Mammary epithelial cell (primary cell): ENCODE measurements at regions not wholly inside any gene's neighbourhood (a gene's known extent, or its start where the extent isn't known, plus 50 kb on each side); places are given as distances from the start of the nearest gene placed in this dataset.

Experiments used
- EZH2 ChIP-seq: IDR thresholded peaks from 2 replicates; pipeline ENCODE4 v1.6.1; 2012; ENCODE audit warnings: low read length, inconsistent platforms, borderline replicate concordance
- TF ChIP-seq, protein P1 (sequence below), 2 donors: IDR thresholded peaks in 1 of 2; conservative IDR thresholded peaks in 1 of 2; 2 replicates each; pipeline ENCODE4 v1.5.1; 2011 to 2012; ENCODE audit warnings: inconsistent platforms in 2 of 2, low read length in 2 of 2, mild to moderate bottlenecking in 2 of 2, control low read depth in 1 of 2, low read depth in 1 of 2; ENCODE audit not compliant: insufficient read depth in 1 of 2; ENCODE audit errors: extremely low read depth in 1 of 2

DNA sequence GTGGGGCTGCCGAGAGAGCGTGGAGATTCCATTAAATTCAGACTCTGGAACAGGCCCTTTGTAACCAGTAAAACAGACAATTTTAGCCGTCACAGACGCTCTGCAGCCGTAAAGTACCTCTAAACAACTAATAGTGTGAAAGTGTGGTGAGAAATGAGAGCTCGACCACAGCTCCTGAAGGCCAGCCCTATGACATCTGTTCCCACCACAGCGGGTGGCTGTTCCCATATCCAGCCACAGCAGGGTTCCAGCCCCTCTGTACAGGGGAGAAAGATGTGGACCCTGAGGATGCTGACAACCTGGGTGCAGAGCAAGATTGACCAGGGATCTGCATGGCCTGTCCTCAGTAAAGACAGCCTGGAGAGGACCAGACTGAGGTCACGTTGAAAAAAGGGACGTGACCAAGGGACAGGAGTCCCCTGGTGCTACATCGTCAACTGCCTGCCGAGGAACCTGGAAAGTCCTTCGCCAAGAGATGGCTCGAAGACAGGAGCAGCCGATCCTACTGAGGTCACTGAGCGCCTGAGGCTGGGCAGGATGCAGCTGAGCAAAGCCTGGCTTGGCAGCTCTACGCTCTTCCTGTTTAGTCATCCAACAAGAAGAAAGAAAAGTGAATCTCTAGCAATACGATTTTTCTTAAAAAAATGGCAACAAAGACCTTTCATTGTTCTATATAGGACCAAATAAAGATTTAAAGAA is 831.7 kb downstream of the RNF144A start:
- TF ChIP-seq, protein P1, sequence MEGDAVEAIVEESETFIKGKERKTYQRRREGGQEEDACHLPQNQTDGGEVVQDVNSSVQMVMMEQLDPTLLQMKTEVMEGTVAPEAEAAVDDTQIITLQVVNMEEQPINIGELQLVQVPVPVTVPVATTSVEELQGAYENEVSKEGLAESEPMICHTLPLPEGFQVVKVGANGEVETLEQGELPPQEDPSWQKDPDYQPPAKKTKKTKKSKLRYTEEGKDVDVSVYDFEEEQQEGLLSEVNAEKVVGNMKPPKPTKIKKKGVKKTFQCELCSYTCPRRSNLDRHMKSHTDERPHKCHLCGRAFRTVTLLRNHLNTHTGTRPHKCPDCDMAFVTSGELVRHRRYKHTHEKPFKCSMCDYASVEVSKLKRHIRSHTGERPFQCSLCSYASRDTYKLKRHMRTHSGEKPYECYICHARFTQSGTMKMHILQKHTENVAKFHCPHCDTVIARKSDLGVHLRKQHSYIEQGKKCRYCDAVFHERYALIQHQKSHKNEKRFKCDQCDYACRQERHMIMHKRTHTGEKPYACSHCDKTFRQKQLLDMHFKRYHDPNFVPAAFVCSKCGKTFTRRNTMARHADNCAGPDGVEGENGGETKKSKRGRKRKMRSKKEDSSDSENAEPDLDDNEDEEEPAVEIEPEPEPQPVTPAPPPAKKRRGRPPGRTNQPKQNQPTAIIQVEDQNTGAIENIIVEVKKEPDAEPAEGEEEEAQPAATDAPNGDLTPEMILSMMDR (conservative IDR thresholded peaks at IDR 0.05 in 1 of 2, IDR thresholded peaks at IDR 0.05 in 1 of 2; ENCODE audit: extremely low read depth in 1 of 2, insufficient read depth in 1 of 2, low read depth in 1 of 2, low read length in 2 of 2) = no peak
- TF ChIP-seq EZH2 = no peak
